ENCODE measurements at regions not wholly inside any gene's neighbourhood (a gene's known extent, or its start where the extent isn't known, plus 50 kb on each side); places are given as distances from the start of the nearest gene placed in this dataset.

GRCh38 chr2:129456691-129457090, 522.8 kb upstream of the RAB6C start:
- dilution Hi-C loops (cut with MboI; ENCODE audit: extremely low pct_ligation_motif_present, low sequenced_read_pairs) = no loop called here
- Histone ChIP-seq H2AFZ (ENCODE audit: low read depth, low read length) (no peak overlapping the region), H3K9ac (replicated peaks; ENCODE audit: extremely low read depth, insufficient read depth, low read length) (no peak overlapping the region), H3K9me3 (replicated peaks; ENCODE audit: control insufficient read depth, insufficient read depth, low read length) (peaks cover 10% of the 10 kb centered on the region), H3K4me2 (ENCODE audit: insufficient read depth, low read length) (no peak overlapping the region), H3K4me1 (ENCODE audit: control insufficient read depth, extremely low read depth, insufficient read depth, low read length) (no peaks in the 10 kb centered on the region), H3K9me1 (replicated peaks; ENCODE audit: control insufficient read depth, extremely low read depth, insufficient read depth, low read length) (no peaks in the 10 kb centered on the region), H4K20me1 (replicated peaks; ENCODE audit: control insufficient read depth, extremely low read depth, insufficient read depth, low read length) (no peaks in the 10 kb centered on the region), H3K79me2 (ENCODE audit: control insufficient read depth, insufficient read depth, low read length) (no peaks in the 10 kb centered on the region), H3K27ac (ENCODE audit: insufficient read depth, low read depth, low read length) (no peak overlapping the region), H3K27me3 (ENCODE audit: control insufficient read depth in 2 of 2, insufficient read depth in 2 of 2, low read length in 2 of 2) (no peaks in the 10 kb centered on the region), H3K36me3 (ENCODE audit: control insufficient read depth in 2 of 2, extremely low read depth in 1 of 2, insufficient read depth in 2 of 2, low read length in 2 of 2) (no peaks in the 10 kb centered on the region), H3K4me3 (replicated peaks in 1 of 3; ENCODE audit: insufficient read depth in 1 of 3, low read depth in 1 of 3, low read length in 3 of 3) (no peak overlapping the region)
- ChIA-PET CTCF (no interaction called here), POLR2A (no interaction called here)
- TF ChIP-seq GATA2 (IDR thresholded peaks at IDR 0.05; ENCODE audit: insufficient read depth, insufficient read length, low read depth, low read length) (no peak), MYC (IDR thresholded peaks at IDR 0.05; ENCODE audit: low read depth, low read length) (no peak), EZH2 (IDR thresholded peaks at IDR 0.05; ENCODE audit: borderline replicate concordance, low read depth, low read length, severe bottlenecking) (no peak), POLR2AphosphoS5 (IDR thresholded peaks at IDR 0.05; ENCODE audit: insufficient read depth, low read depth, low read length) (no peak), FOS (IDR thresholded peaks at IDR 0.05; ENCODE audit: borderline replicate concordance, insufficient read depth, low read length) (no peak), CTCF (IDR thresholded peaks at IDR 0.05; ENCODE audit: extremely low read depth in 1 of 2, insufficient read depth in 1 of 2, low read depth in 1 of 2, low read length in 2 of 2) (no peak), POLR2A (IDR thresholded peaks at IDR 0.05; ENCODE audit: low read depth, low read length) (no peak), MAX (IDR thresholded peaks at IDR 0.05; ENCODE audit: insufficient read depth, insufficient read length) (no peak), JUN (IDR thresholded peaks at IDR 0.05; ENCODE audit: borderline replicate concordance, insufficient read depth, insufficient read length, low read depth) (no peak)
- FAIRE-seq (no peak), DNase-seq (ENCODE audit: low read depth, low spot score) (no peak)
- intact Hi-C loops (cut with micrococcal nuclease) = no loop called here
- BruUV-seq (replicated peaks) = no TSS peak
